ENCODE measurements at regions not wholly inside any gene's neighbourhood (a gene's known extent, or its start where the extent isn't known, plus 50 kb on each side); places are given as distances from the start of the nearest gene placed in this dataset.

GRCh38 chrX:33989936-33990335, 142.2 kb downstream of the FAM47A start:
- Histone ChIP-seq H3K9me3 (ENCODE audit: severe bottlenecking) (no peaks in the 10 kb centered on the region), H3K4me1 (ENCODE audit: insufficient read depth, poor library complexity, severe bottlenecking) (no peaks in the 10 kb centered on the region), H3K27ac (ENCODE audit: poor library complexity, severe bottlenecking) (no peak overlapping the region), H3K36me3 (ENCODE audit: low read depth) (no peaks in the 10 kb centered on the region), H3K4me3 (ENCODE audit: severe bottlenecking) (no peak overlapping the region), H3K27me3 (ENCODE audit: insufficient read depth, poor library complexity, severe bottlenecking) (no peaks in the 10 kb centered on the region)
- no peak for TF ChIP-seq CTCF (IDR thresholded peaks at IDR 0.05; ENCODE audit: poor library complexity, severe bottlenecking)
- no peak for DNase-seq (ENCODE audit: low spot score)
- ATAC-seq (ENCODE audit: low read depth): no peak

- Histone ChIP-seq H3K4me3 (ENCODE audit: severe bottlenecking) (no peak overlapping the region), H3K9me3 (ENCODE audit: severe bottlenecking) (no peaks in the 10 kb centered on the region), H3K4me1 (ENCODE audit: insufficient read depth, poor library complexity, severe bottlenecking) (no peaks in the 10 kb centered on the region), H3K27ac (ENCODE audit: poor library complexity, severe bottlenecking) (no peak overlapping the region), H3K36me3 (ENCODE audit: low read depth) (no peaks in the 10 kb centered on the region), H3K27me3 (ENCODE audit: insufficient read depth, poor library complexity, severe bottlenecking) (no peaks in the 10 kb centered on the region)
- ATAC-seq (ENCODE audit: low read depth): no peak
- TF ChIP-seq CTCF (IDR thresholded peaks at IDR 0.05; ENCODE audit: poor library complexity, severe bottlenecking): no peak
- DNase-seq (ENCODE audit: low spot score): no peak
These were observed 144.7 kb downstream of the FAM47A start for GRCh38 chrX:33987458-33987857.

GRCh38 chrX:33974676-33975075, 157.4 kb downstream of the FAM47A start:
- Histone ChIP-seq H3K9me3 (ENCODE audit: severe bottlenecking) (no peaks in the 10 kb centered on the region), H3K27ac (ENCODE audit: poor library complexity, severe bottlenecking) (no peak overlapping the region), H3K27me3 (ENCODE audit: insufficient read depth, poor library complexity, severe bottlenecking) (no peaks in the 10 kb centered on the region), H3K36me3 (ENCODE audit: low read depth) (no peaks in the 10 kb centered on the region), H3K4me1 (ENCODE audit: insufficient read depth, poor library complexity, severe bottlenecking) (no peaks in the 10 kb centered on the region), H3K4me3 (ENCODE audit: severe bottlenecking) (no peak overlapping the region)
- no peak for DNase-seq (ENCODE audit: low spot score)
- no peak for TF ChIP-seq CTCF (IDR thresholded peaks at IDR 0.05; ENCODE audit: poor library complexity, severe bottlenecking)
- ATAC-seq (ENCODE audit: low read depth): no peak

- Histone ChIP-seq H3K4me1 (ENCODE audit: insufficient read depth, poor library complexity, severe bottlenecking) (no peaks in the 10 kb centered on the region), H3K27me3 (ENCODE audit: insufficient read depth, poor library complexity, severe bottlenecking) (no peaks in the 10 kb centered on the region), H3K9me3 (ENCODE audit: severe bottlenecking) (no peaks in the 10 kb centered on the region), H3K27ac (ENCODE audit: poor library complexity, severe bottlenecking) (no peak overlapping the region), H3K4me3 (ENCODE audit: severe bottlenecking) (no peak overlapping the region), H3K36me3 (ENCODE audit: low read depth) (no peaks in the 10 kb centered on the region)
- DNase-seq (ENCODE audit: low spot score) (no peak), ATAC-seq (ENCODE audit: low read depth) (no peak)
- TF ChIP-seq CTCF (IDR thresholded peaks at IDR 0.05; ENCODE audit: poor library complexity, severe bottlenecking): no peak
These were observed 161.8 kb downstream of the FAM47A start for GRCh38 chrX:33970028-33970967.

GRCh38 chrX:33969105-33969504, 163.0 kb downstream of the FAM47A start:
- Histone ChIP-seq H3K27me3 (ENCODE audit: insufficient read depth, poor library complexity, severe bottlenecking) (no peaks in the 10 kb centered on the region), H3K4me1 (ENCODE audit: insufficient read depth, poor library complexity, severe bottlenecking) (no peaks in the 10 kb centered on the region), H3K9me3 (ENCODE audit: severe bottlenecking) (no peaks in the 10 kb centered on the region), H3K4me3 (ENCODE audit: severe bottlenecking) (no peak overlapping the region), H3K36me3 (ENCODE audit: low read depth) (no peaks in the 10 kb centered on the region), H3K27ac (ENCODE audit: poor library complexity, severe bottlenecking) (no peak overlapping the region)
- DNase-seq (ENCODE audit: low spot score) (no peak), ATAC-seq (ENCODE audit: low read depth) (no peak)
- TF ChIP-seq CTCF (IDR thresholded peaks at IDR 0.05; ENCODE audit: poor library complexity, severe bottlenecking): no peak
